Left ventricle myocardium superior (tissue), 1 donor: ENCODE measurements at regions not wholly inside any gene's neighbourhood (a gene's known extent, or its start where the extent isn't known, plus 50 kb on each side); places are given as distances from the start of the nearest gene placed in this dataset.

Experiments
- ATAC-seq: fragments of 200-7000 bp; cut with Tn5 transposase; one replicate; pipeline ENCODE4 v1.9.1; 2020; ENCODE audit warnings: mild to moderate bottlenecking, moderate library complexity
- DNase-seq: peaks from one replicate; pipeline ENCODE4 v3.0.0-alpha.2; 2020
- intact Hi-C: fragments of 100-400 bp; cut with micrococcal nuclease; formaldehyde crosslinking; loops from one replicate; pipeline ENCODE4 v1.11.0; 2022
- donor health status: DM: no; HTN: yes; CAD: no; lungs with severe emphysema.

- ATAC-seq (no peak), DNase-seq (no peak)
- intact Hi-C loops: no loop called here
These were observed 444.2 kb upstream of the OPRM1 start for GRCh38 chr6:153594871-153595270.

- intact Hi-C loops: no loop called here
- no peak for ATAC-seq
- DNase-seq: no peak
These were observed 447.9 kb upstream of the OPRM1 start for GRCh38 chr6:153591159-153591558.

- DNase-seq (no peak), ATAC-seq (no peak)
- intact Hi-C loops: no loop called here
These were observed 448.6 kb upstream of the OPRM1 start for GRCh38 chr6:153590411-153590810.

- intact Hi-C loops: no loop called here
- ATAC-seq: no peak
- DNase-seq: no peak
These were observed 450.7 kb upstream of the OPRM1 start for GRCh38 chr6:153588330-153588729.

- intact Hi-C loops: no loop called here
- ATAC-seq: no peak
- no peak for DNase-seq
These were observed 452.6 kb upstream of the RGS17 start for GRCh38 chr6:153583685-153584084.

GRCh38 chr6:153580776-153581175 lies 449.7 kb upstream of the RGS17 start:
- no peak for ATAC-seq
- intact Hi-C loops: no loop called here
- DNase-seq: no peak

GRCh38 chr6:153575528-153575927 lies 444.4 kb upstream of the RGS17 start:
- no peak for DNase-seq
- intact Hi-C loops: no loop called here
- ATAC-seq: no peak

GRCh38 chr6:153574231-153574630 lies 443.1 kb upstream of the RGS17 start:
- ATAC-seq (no peak), DNase-seq (no peak)
- intact Hi-C loops: no loop called here

- no peak for ATAC-seq
- intact Hi-C loops: no loop called here
These were observed 441.3 kb upstream of the RGS17 start for GRCh38 chr6:153572371-153572770.

GRCh38 chr6:153568628-153569027 lies 437.5 kb upstream of the RGS17 start:
- intact Hi-C loops: no loop called here
- DNase-seq (no peak), ATAC-seq (no peak)

More at GRCh38 chr6:153572371-153572770, 441.3 kb upstream of the RGS17 start:
- DNase-seq: no peak

- ATAC-seq (peak; percentile 28), DNase-seq (no peak)
- intact Hi-C loops: no loop called here
These were observed 433.7 kb upstream of the RGS17 start for GRCh38 chr6:153564803-153565202.

GRCh38 chr6:153563001-153563400 lies 431.9 kb upstream of the RGS17 start:
- intact Hi-C loops: no loop called here
- DNase-seq: no peak
- no peak for ATAC-seq

- no peak for DNase-seq
- intact Hi-C loops: no loop called here
- ATAC-seq: no peak
These were observed 422.5 kb upstream of the RGS17 start for GRCh38 chr6:153553627-153554026.

- DNase-seq (no peak), ATAC-seq (no peak)
- intact Hi-C loops: no loop called here
These were observed 408.5 kb upstream of the RGS17 start for GRCh38 chr6:153539602-153540001.

GRCh38 chr6:153538491-153538890 lies 407.4 kb upstream of the RGS17 start:
- DNase-seq: no peak
- ATAC-seq: no peak

GRCh38 chr6:153537422-153537821 lies 406.3 kb upstream of the RGS17 start:
- ATAC-seq: no peak
- DNase-seq: no peak
- intact Hi-C loops: no loop called here

More at GRCh38 chr6:153538491-153538890, 407.4 kb upstream of the RGS17 start:
- intact Hi-C loops: no loop called here

- ATAC-seq: no peak
- intact Hi-C loops: no loop called here
- DNase-seq: no peak
These were observed 395.4 kb upstream of the RGS17 start for GRCh38 chr6:153526479-153526878.

- ATAC-seq (no peak), DNase-seq (no peak)
- intact Hi-C loops: no loop called here
These were observed 394.9 kb upstream of the RGS17 start for GRCh38 chr6:153525998-153526397.

- intact Hi-C loops: no loop called here
- DNase-seq: no peak
- no peak for ATAC-seq
These were observed 392.3 kb upstream of the RGS17 start for GRCh38 chr6:153523390-153523789.

- intact Hi-C loops: no loop called here
- ATAC-seq: peak; percentile 26
- DNase-seq: no peak
These were observed 380.9 kb upstream of the RGS17 start for GRCh38 chr6:153511896-153512496.

- DNase-seq (no peak), ATAC-seq (no peak)
- intact Hi-C loops: loop anchor here (10.0 kb wide), 1 partner anchor 469 kb away; no protein-coding TSS in a partner anchor
These were observed 372.7 kb upstream of the RGS17 start for GRCh38 chr6:153503810-153504209.

- intact Hi-C loops: no loop called here
- ATAC-seq (no peak), DNase-seq (no peak)
These were observed 362.4 kb upstream of the RGS17 start for GRCh38 chr6:153493501-153493900.
